Loucy (cell line): ENCODE measurements at regions not wholly inside any gene's neighbourhood (a gene's known extent, or its start where the extent isn't known, plus 50 kb on each side); places are given as distances from the start of the nearest gene placed in this dataset.

Experiments used
- H2AFZ ChIP-seq: fragments of 200-600 bp; sonication (generic); 2 replicates; pipeline ENCODE4 v1.6.0; 2016; ENCODE audit warnings: antibody characterized with exemption, mild to moderate bottlenecking, low read length, moderate library complexity
- H3F3A ChIP-seq: fragments of 200-600 bp; 2 replicates; pipeline ENCODE4 v1.6.0; 2016; ENCODE audit warnings: antibody characterized with exemption, low read depth, mild to moderate bottlenecking
- H3K27me3 ChIP-seq: fragments of 200-600 bp; sonication (generic); 2 replicates; pipeline ENCODE4 v1.6.1; 2014; ENCODE audit warnings: low read length, mild to moderate bottlenecking; ENCODE audit not compliant: insufficient read depth, poor library complexity, severe bottlenecking
- H3K36me3 ChIP-seq: fragments of 200-600 bp; sonication (generic); 2 replicates; pipeline ENCODE4 v1.6.1; 2016; ENCODE audit warnings: low read length; ENCODE audit not compliant: insufficient read depth
- H3K4me1 ChIP-seq: fragments of 200-600 bp; sonication (generic); 2 replicates; pipeline ENCODE4 v1.5.1; 2014; ENCODE audit warnings: low read length, mild to moderate bottlenecking; ENCODE audit not compliant: insufficient read depth, poor library complexity, severe bottlenecking
- H3K4me2 ChIP-seq: fragments of 200-600 bp; sonication (generic); 2 replicates; pipeline ENCODE4 v1.6.0; 2014; ENCODE audit warnings: antibody characterized with exemption, low read length, low read depth, mild to moderate bottlenecking; ENCODE audit not compliant: poor library complexity, severe bottlenecking
- H3K4me3 ChIP-seq: fragments of 200-600 bp; sonication (generic); 2 replicates; pipeline ENCODE4 v1.5.1; 2014; ENCODE audit warnings: low read length, mild to moderate bottlenecking, mixed read lengths; ENCODE audit not compliant: poor library complexity, severe bottlenecking
- H3K79me2 ChIP-seq: fragments of 200-600 bp; sonication (generic); 2 replicates; pipeline ENCODE4 v1.6.1; 2014; ENCODE audit warnings: low read length; ENCODE audit not compliant: insufficient read depth
- H3K9ac ChIP-seq: fragments of 200-600 bp; sonication (generic); 2 replicates; pipeline ENCODE4 v1.6.0; 2014; ENCODE audit warnings: mild to moderate bottlenecking, low read depth, low read length, moderate library complexity; ENCODE audit not compliant: poor library complexity, severe bottlenecking
- H3K9me2 ChIP-seq: fragments of 200-600 bp; sonication (generic); replicated peaks from 2 replicates; pipeline ENCODE4 v1.6.1; 2016; ENCODE audit warnings: low read depth, low read length, mixed read lengths
- H3K9me3 ChIP-seq: fragments of 200-600 bp; sonication (generic); 2 replicates; pipeline ENCODE4 v1.6.1; 2014; ENCODE audit warnings: mild to moderate bottlenecking, antibody characterized with exemption, low read length, low read depth; ENCODE audit not compliant: insufficient read depth
- H4K20me1 ChIP-seq: fragments of 200-600 bp; sonication (generic); 2 replicates; pipeline ENCODE4 v1.6.0; 2014; ENCODE audit warnings: antibody characterized with exemption, low read length, mild to moderate bottlenecking; ENCODE audit not compliant: insufficient read depth, poor library complexity, severe bottlenecking
- CTCF ChIP-seq: fragments of 200-600 bp; sonication (generic); conservative IDR thresholded peaks from 2 replicates; pipeline ENCODE4 v1.5.1; 2014; ENCODE audit warnings: mild to moderate bottlenecking, antibody characterized with exemption, low read length
- EZH2phosphoT487 ChIP-seq: fragments of 200-600 bp; IDR thresholded peaks from 2 replicates; pipeline ENCODE4 v1.6.1; 2018; ENCODE audit warnings: antibody characterized with exemption, mild to moderate bottlenecking, moderate library complexity, borderline replicate concordance

DNA sequence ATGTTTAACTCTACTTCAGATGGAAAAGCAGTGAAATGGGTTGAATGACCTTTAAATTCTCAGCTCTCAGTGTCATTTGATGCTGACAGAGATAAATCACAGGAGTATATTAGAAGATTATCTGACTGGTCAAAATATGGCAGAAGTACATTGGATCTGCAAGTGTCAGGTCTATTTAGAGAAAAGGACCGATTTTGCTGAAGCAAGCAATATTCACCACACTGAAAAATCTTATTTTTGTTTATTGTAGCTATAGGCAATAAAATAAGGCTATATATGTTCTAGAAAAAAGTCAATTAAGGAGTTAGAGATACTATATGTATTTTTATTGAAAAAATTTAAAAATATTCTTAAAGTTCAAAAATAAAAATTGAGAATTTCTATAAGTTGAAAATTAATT, 325.3 kb downstream of the CXXC4 start:
- H3F3A ChIP-seq = no peaks in the 10 kb centered on the region
- H4K20me1 ChIP-seq = no peaks in the 10 kb centered on the region
- no peak overlapping the region for H2AFZ ChIP-seq
- no peaks in the 10 kb centered on the region for H3K27me3 ChIP-seq
- no peaks in the 10 kb centered on the region for H3K9me2 ChIP-seq
- H3K36me3 ChIP-seq = no peaks in the 10 kb centered on the region
- H3K9me3 ChIP-seq = no peaks in the 10 kb centered on the region
- TF ChIP-seq CTCF (no peak), EZH2phosphoT487 (no peak)
- no peak overlapping the region for H3K4me3 ChIP-seq
- H3K4me1 ChIP-seq = no peaks in the 10 kb centered on the region
- no peak overlapping the region for H3K4me2 ChIP-seq
- H3K79me2 ChIP-seq = no peaks in the 10 kb centered on the region
- no peak overlapping the region for H3K9ac ChIP-seq

DNA sequence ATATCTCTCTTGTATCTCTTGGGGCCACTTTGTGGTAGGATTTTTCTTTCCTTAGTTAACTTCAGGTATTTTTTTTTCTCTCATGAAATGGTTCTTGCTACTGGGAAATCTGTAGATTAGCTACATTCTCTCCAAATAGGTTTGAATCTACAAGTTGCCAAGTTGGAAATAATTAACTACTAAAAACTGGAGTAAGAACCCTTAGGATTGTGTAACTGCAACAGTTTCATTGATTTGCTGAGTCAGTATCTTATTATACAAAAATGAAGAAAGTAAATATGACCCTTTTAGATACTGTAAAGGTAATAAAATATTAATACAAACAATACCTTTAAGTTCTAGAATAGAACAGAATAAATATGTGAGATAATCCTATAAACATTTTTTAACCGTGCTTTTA, 327.9 kb downstream of the CXXC4 start:
- Histone ChIP-seq H4K20me1 (no peaks in the 10 kb centered on the region), H3F3A (no peaks in the 10 kb centered on the region), H3K9ac (no peak overlapping the region), H3K79me2 (no peaks in the 10 kb centered on the region), H2AFZ (no peak overlapping the region), H3K9me2 (no peaks in the 10 kb centered on the region), H3K36me3 (no peaks in the 10 kb centered on the region), H3K27me3 (no peaks in the 10 kb centered on the region), H3K4me1 (no peaks in the 10 kb centered on the region), H3K4me3 (no peak overlapping the region), H3K9me3 (no peaks in the 10 kb centered on the region), H3K4me2 (no peak overlapping the region)
- TF ChIP-seq EZH2phosphoT487 (no peak), CTCF (no peak)

DNA sequence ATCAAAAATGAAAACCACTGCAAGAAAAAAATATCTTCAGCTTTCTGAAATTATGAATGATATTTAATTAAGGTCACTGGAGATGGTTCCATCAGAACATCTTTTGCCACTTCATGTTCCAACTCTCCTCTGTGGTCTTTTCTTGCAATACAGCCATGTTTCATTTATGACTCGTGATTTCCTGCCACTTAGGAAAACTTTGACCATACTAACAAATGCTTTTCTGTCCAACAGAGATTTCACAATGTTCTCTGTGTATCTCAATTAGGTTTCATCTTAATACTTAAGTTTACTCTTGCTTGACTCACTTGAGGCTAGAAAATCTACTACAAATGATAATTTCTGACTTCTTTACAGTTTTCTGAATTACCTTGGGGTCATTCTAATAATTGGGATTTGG, 330.9 kb downstream of the CXXC4 start:
- no peaks in the 10 kb centered on the region for H3K79me2 ChIP-seq
- H3K9me3 ChIP-seq = no peaks in the 10 kb centered on the region
- H2AFZ ChIP-seq = no peak overlapping the region
- TF ChIP-seq CTCF (no peak), EZH2phosphoT487 (no peak)
- no peak overlapping the region for H3K9ac ChIP-seq
- no peak overlapping the region for H3K4me2 ChIP-seq
- H3K4me1 ChIP-seq = no peaks in the 10 kb centered on the region
- no peaks in the 10 kb centered on the region for H3F3A ChIP-seq
- H3K9me2 ChIP-seq = no peaks in the 10 kb centered on the region
- no peaks in the 10 kb centered on the region for H3K27me3 ChIP-seq
- H4K20me1 ChIP-seq = no peaks in the 10 kb centered on the region
- H3K4me3 ChIP-seq = no peak overlapping the region
- H3K36me3 ChIP-seq = no peaks in the 10 kb centered on the region
